Trophoblast cell (in vitro differentiated cells and primary cell): ENCODE measurements at regions not wholly inside any gene's neighbourhood (a gene's known extent, or its start where the extent isn't known, plus 50 kb on each side); places are given as distances from the start of the nearest gene placed in this dataset.

Source experiments
- DNase-seq, 2 donors: peaks; one replicate each; pipeline ENCODE4 v3.0.0-alpha.2; 2016
- H2AFZ ChIP-seq: 2 replicates; pipeline ENCODE4 v1.6.1; 2013; ENCODE audit warnings: low read length, moderate library complexity, mild to moderate bottlenecking; ENCODE audit not compliant: insufficient read depth, poor library complexity
- H2AK5ac ChIP-seq: 2 replicates; pipeline ENCODE4 v1.6.1; 2013; ENCODE audit warnings: mild to moderate bottlenecking, low read length
- H2BK120ac ChIP-seq: 2 replicates; pipeline ENCODE4 v1.6.1; 2013; ENCODE audit warnings: low read length, mild to moderate bottlenecking, moderate library complexity; ENCODE audit not compliant: insufficient read depth, poor library complexity
- H2BK12ac ChIP-seq: 2 replicates; pipeline ENCODE4 v1.6.1; 2013; ENCODE audit warnings: mild to moderate bottlenecking, low read length, moderate library complexity
- H2BK5ac ChIP-seq: 2 replicates; pipeline ENCODE4 v1.6.1; 2013; ENCODE audit warnings: low read length, low read depth, moderate library complexity, mild to moderate bottlenecking; ENCODE audit not compliant: poor library complexity
- H3K14ac ChIP-seq: 2 replicates; pipeline ENCODE4 v1.6.1; 2013; ENCODE audit warnings: mild to moderate bottlenecking, low read length
- H3K18ac ChIP-seq: 2 replicates; pipeline ENCODE4 v1.6.1; 2013; ENCODE audit warnings: mild to moderate bottlenecking, low read length
- H3K23ac ChIP-seq: 2 replicates; pipeline ENCODE4 v1.6.1; 2013; ENCODE audit warnings: low read length
- H3K27ac ChIP-seq: 2 replicates; pipeline ENCODE4 v1.5.1; 2013; ENCODE audit warnings: low read depth, mild to moderate bottlenecking, inconsistent platforms, low read length, moderate library complexity
- H3K27me3 ChIP-seq: 2 replicates; pipeline ENCODE4 v1.6.1; 2013; ENCODE audit warnings: inconsistent platforms, mild to moderate bottlenecking, low read length, moderate library complexity; ENCODE audit not compliant: insufficient read depth
- H3K36me3 ChIP-seq, 2 experiments: 1 replicate in 1 of 2; 2 replicates in 1 of 2; pipeline ENCODE4 v1.6.1; 2013; ENCODE audit warnings: low read length in 2 of 2, mild to moderate bottlenecking in 2 of 2, moderate library complexity in 1 of 2; ENCODE audit not compliant: insufficient read depth in 2 of 2, control insufficient read depth in 1 of 2
- H3K4ac ChIP-seq: 2 replicates; pipeline ENCODE4 v1.6.1; 2013; ENCODE audit warnings: low read depth, mild to moderate bottlenecking, low read length, moderate library complexity
- H3K4me1 ChIP-seq, 2 experiments: 1 replicate in 1 of 2; 2 replicates in 1 of 2; pipeline ENCODE4 v1.6.1; 2013; ENCODE audit warnings: low read length in 2 of 2, mild to moderate bottlenecking in 2 of 2, moderate library complexity in 1 of 2; ENCODE audit not compliant: insufficient read depth in 2 of 2, control insufficient read depth in 1 of 2
- H3K4me2 ChIP-seq: 2 replicates; pipeline ENCODE4 v1.6.1; 2013; ENCODE audit warnings: inconsistent platforms, mild to moderate bottlenecking, low read length, moderate library complexity
- H3K4me3 ChIP-seq: 2 replicates; pipeline ENCODE4 v1.5.1; 2013; ENCODE audit warnings: mild to moderate bottlenecking, low read depth, low read length, inconsistent platforms
- H3K79me1 ChIP-seq: one replicate; pipeline ENCODE4 v1.6.1; 2013; ENCODE audit warnings: low read length
- H3K79me2 ChIP-seq: 2 replicates; pipeline ENCODE4 v1.6.1; 2013; ENCODE audit warnings: low read length, mild to moderate bottlenecking; ENCODE audit not compliant: control insufficient read depth, insufficient read depth, poor library complexity
- H3K9ac ChIP-seq: 2 replicates; pipeline ENCODE4 v1.6.1; 2013; ENCODE audit warnings: mild to moderate bottlenecking, low read length
- H3K9me3 ChIP-seq: 2 replicates; pipeline ENCODE4 v1.6.1; 2013; ENCODE audit warnings: low read depth, mild to moderate bottlenecking, control low read depth, inconsistent platforms, low read length; ENCODE audit not compliant: insufficient read depth
- H4K12ac ChIP-seq: 2 replicates; pipeline ENCODE4 v1.6.1; 2013; ENCODE audit warnings: low read depth, mild to moderate bottlenecking, low read length, moderate library complexity
- H4K8ac ChIP-seq: 2 replicates; pipeline ENCODE4 v1.6.1; 2013; ENCODE audit warnings: low read depth, mild to moderate bottlenecking, low read length, moderate library complexity
- H4K91ac ChIP-seq: one replicate; pipeline ENCODE4 v1.6.1; 2013; ENCODE audit warnings: low read depth, mild to moderate bottlenecking, low read length, moderate library complexity
- WGBS: extraction: QIAGEN DNeasy Blood & Tissue Kit; methylation state at CpG from one replicate; pipeline ENCODE4 v1.1.7; 2013; ENCODE audit warnings: missing lambda C conversion rate; ENCODE audit not compliant: insufficient read length, insufficient coverage; ENCODE audit errors: extremely low coverage; 5-methylcytosine and 5-hydroxymethylcytosine counted together

GRCh38 chr15:98226149-98226548 is 265.6 kb downstream of the ARRDC4 start:
- Histone ChIP-seq H3K23ac (no peak overlapping the region), H4K91ac (no peak overlapping the region), H3K79me1 (no peaks in the 10 kb centered on the region), H3K4me2 (no peak overlapping the region), H3K27me3 (no peaks in the 10 kb centered on the region), H3K27ac (no peak overlapping the region), H3K9me3 (no peaks in the 10 kb centered on the region), H2AFZ (no peak overlapping the region), H3K4me1 (peaks cover 0 to 3% of the 10 kb centered on the region in 2 experiments), H4K8ac (no peak overlapping the region), H2BK12ac (no peak overlapping the region), H3K9ac (no peak overlapping the region), H3K18ac (no peak overlapping the region), H2BK120ac (no peak overlapping the region), H3K4ac (no peak overlapping the region), H2BK5ac (no peak overlapping the region), H3K36me3 (no peaks in the 10 kb centered on the region), H2AK5ac (no peak overlapping the region), H3K4me3 (no peak overlapping the region), H3K14ac (no peak overlapping the region), H4K12ac (no peak overlapping the region), H3K79me2 (no peaks in the 10 kb centered on the region)
- no CpG with 5 or more reads among the region's 3 CpGs for WGBS
- peak; percentile 21 for DNase-seq

- no peak overlapping the region for H3K14ac ChIP-seq
- H3K36me3 ChIP-seq, result no peaks in the 10 kb centered on the region
- H3K9ac ChIP-seq, result no peak overlapping the region
- no peak overlapping the region for H2BK5ac ChIP-seq
- H3K79me2 ChIP-seq, result no peaks in the 10 kb centered on the region
- H3K27ac ChIP-seq, result no peak overlapping the region
- H4K91ac ChIP-seq, result no peak overlapping the region
- H4K12ac ChIP-seq, result no peak overlapping the region
- H2AK5ac ChIP-seq, result no peak overlapping the region
- H3K4me2 ChIP-seq, result no peak overlapping the region
- peaks cover 0 to 3% of the 10 kb centered on the region in 2 experiments for H3K4me1 ChIP-seq
- no peak overlapping the region for H3K4me3 ChIP-seq
- no peak overlapping the region for H4K8ac ChIP-seq
- no peak overlapping the region for H2BK12ac ChIP-seq
- no peak overlapping the region for H2BK120ac ChIP-seq
- no peak overlapping the region for H2AFZ ChIP-seq
- H3K18ac ChIP-seq, result no peak overlapping the region
- no CpG with 5 or more reads among the region's 2 CpGs for WGBS
- H3K79me1 ChIP-seq, result no peaks in the 10 kb centered on the region
- H3K23ac ChIP-seq, result no peak overlapping the region
- H3K4ac ChIP-seq, result no peak overlapping the region
- H3K27me3 ChIP-seq, result no peaks in the 10 kb centered on the region
- peak; percentile 27 to 35 for DNase-seq
- no peaks in the 10 kb centered on the region for H3K9me3 ChIP-seq
Observed at GRCh38 chr15:98226578-98226977, 266.1 kb downstream of the ARRDC4 start.

GRCh38 chr15:98228846-98229245 is 268.3 kb downstream of the ARRDC4 start:
- Histone ChIP-seq H3K79me2 (no peaks in the 10 kb centered on the region), H3K4me1 (peaks cover 3 to 4% of the 10 kb centered on the region in 2 experiments), H3K4me3 (no peak overlapping the region), H3K27ac (no peak overlapping the region), H4K12ac (no peak overlapping the region), H3K23ac (no peak overlapping the region), H3K18ac (no peak overlapping the region), H3K14ac (no peak overlapping the region), H3K36me3 (no peaks in the 10 kb centered on the region), H3K9ac (no peak overlapping the region), H3K4me2 (no peak overlapping the region), H3K27me3 (no peaks in the 10 kb centered on the region), H3K4ac (no peak overlapping the region), H3K79me1 (no peaks in the 10 kb centered on the region), H4K91ac (no peak overlapping the region), H2BK5ac (no peak overlapping the region), H2AK5ac (no peak overlapping the region), H3K9me3 (no peaks in the 10 kb centered on the region), H2BK120ac (no peak overlapping the region), H2BK12ac (no peak overlapping the region), H4K8ac (no peak overlapping the region), H2AFZ (no peak overlapping the region)
- no peak for DNase-seq
- no CpG with 5 or more reads among the region's 4 CpGs for WGBS

- Histone ChIP-seq H2AK5ac (no peak overlapping the region), H2BK5ac (no peak overlapping the region), H3K18ac (no peak overlapping the region), H2BK12ac (no peak overlapping the region), H3K4ac (no peak overlapping the region), H3K9ac (no peak overlapping the region), H3K9me3 (no peaks in the 10 kb centered on the region), H3K4me3 (no peak overlapping the region), H2BK120ac (no peak overlapping the region), H3K27me3 (no peaks in the 10 kb centered on the region), H4K12ac (no peak overlapping the region), H3K14ac (no peak overlapping the region), H2AFZ (no peak overlapping the region), H3K79me2 (no peaks in the 10 kb centered on the region), H3K27ac (no peak overlapping the region), H3K36me3 (no peaks in the 10 kb centered on the region), H3K79me1 (no peaks in the 10 kb centered on the region), H3K4me1 (peaks cover 3 to 4% of the 10 kb centered on the region in 2 experiments), H4K91ac (no peak overlapping the region), H3K4me2 (no peak overlapping the region), H4K8ac (no peak overlapping the region), H3K23ac (no peak overlapping the region)
- no peak for DNase-seq
- no CpG with 5 or more reads among the region's 5 CpGs for WGBS
Observed at GRCh38 chr15:98230975-98231374, 270.5 kb downstream of the ARRDC4 start.
